H9 (cell line): ENCODE measurements at regions not wholly inside any gene's neighbourhood (a gene's known extent, or its start where the extent isn't known, plus 50 kb on each side); places are given as distances from the start of the nearest gene placed in this dataset.

Experiments
- DNase-seq: peaks from one replicate; pipeline ENCODE4 v3.0.0-alpha.2; 2017
- H2AFZ ChIP-seq: one replicate; pipeline ENCODE4 v1.6.1; 2013; ENCODE audit warnings: mild to moderate bottlenecking, low read length, control low read depth, moderate library complexity
- H2AK5ac ChIP-seq: 2 replicates; pipeline ENCODE4 v1.6.1; 2013; ENCODE audit warnings: low read length, control low read depth, mixed read lengths; ENCODE audit not compliant: insufficient read length
- H2BK120ac ChIP-seq: one replicate; pipeline ENCODE4 v1.6.1; 2013; ENCODE audit warnings: low read depth, mild to moderate bottlenecking, low read length, control low read depth, inconsistent platforms; ENCODE audit not compliant: poor library complexity, severe bottlenecking
- H2BK12ac ChIP-seq: 2 replicates; pipeline ENCODE4 v1.6.1; 2013; ENCODE audit warnings: low read length, control low read depth, mixed read lengths, low read depth; ENCODE audit not compliant: insufficient read length
- H2BK15ac ChIP-seq: 2 replicates; pipeline ENCODE4 v1.6.1; 2013; ENCODE audit warnings: low read depth, low read length, control low read depth
- H2BK20ac ChIP-seq: one replicate; pipeline ENCODE4 v1.6.1; 2013; ENCODE audit warnings: low read depth, mild to moderate bottlenecking, low read length, control low read depth, inconsistent platforms; ENCODE audit not compliant: poor library complexity, severe bottlenecking
- H2BK5ac ChIP-seq: 2 replicates; pipeline ENCODE4 v1.6.1; 2013; ENCODE audit warnings: low read length, control low read depth, mixed read lengths; ENCODE audit not compliant: insufficient read length
- H3K14ac ChIP-seq: 2 replicates; pipeline ENCODE4 v1.6.1; 2013; ENCODE audit warnings: low read length, control low read depth; ENCODE audit not compliant: insufficient read depth
- H3K18ac ChIP-seq: 2 replicates; pipeline ENCODE4 v1.6.1; 2013; ENCODE audit warnings: low read depth, mild to moderate bottlenecking, mixed read lengths, low read length, control low read depth; ENCODE audit not compliant: insufficient read length
- H3K23ac ChIP-seq: 2 replicates; pipeline ENCODE4 v1.6.1; 2013; ENCODE audit warnings: low read length, control low read depth, mixed read lengths, low read depth; ENCODE audit not compliant: insufficient read length
- H3K23me2 ChIP-seq: 2 replicates; pipeline ENCODE4 v1.6.1; 2013; ENCODE audit warnings: low read depth, mild to moderate bottlenecking, mixed read lengths, low read length, control low read depth; ENCODE audit not compliant: insufficient read length, poor library complexity, severe bottlenecking
- H3K27ac ChIP-seq: 2 replicates; pipeline ENCODE4 v1.5.1; 2013; ENCODE audit warnings: low read length, control low read depth, mixed read lengths, low read depth; ENCODE audit not compliant: insufficient read length
- H3K27me3 ChIP-seq: 2 replicates; pipeline ENCODE4 v1.6.1; 2013; ENCODE audit warnings: low read length, control low read depth, inconsistent platforms; ENCODE audit not compliant: insufficient read depth
- H3K4ac ChIP-seq: 2 replicates; pipeline ENCODE4 v1.6.1; 2013; ENCODE audit warnings: low read depth, mild to moderate bottlenecking, control low read depth, inconsistent platforms, low read length, moderate library complexity
- H3K4me1 ChIP-seq: 2 replicates; pipeline ENCODE4 v1.6.1; 2013; ENCODE audit warnings: low read length, control low read depth, inconsistent platforms; ENCODE audit not compliant: insufficient read depth
- H3K4me2 ChIP-seq: 2 replicates; pipeline ENCODE4 v1.6.1; 2013; ENCODE audit warnings: low read length, control low read depth, mixed read lengths; ENCODE audit not compliant: insufficient read length, insufficient read depth
- H3K56ac ChIP-seq: 2 replicates; pipeline ENCODE4 v1.6.1; 2013; ENCODE audit warnings: low read depth, mild to moderate bottlenecking, mixed read lengths, low read length, control low read depth; ENCODE audit not compliant: insufficient read length
- H3K79me1 ChIP-seq: 2 replicates; pipeline ENCODE4 v1.6.1; 2013; ENCODE audit warnings: low read depth, mild to moderate bottlenecking, moderate library complexity, low read length, control low read depth, inconsistent platforms; ENCODE audit not compliant: insufficient read depth, poor library complexity, severe bottlenecking
- H3K79me2 ChIP-seq: 2 replicates; pipeline ENCODE4 v1.6.1; 2013; ENCODE audit warnings: low read length, control low read depth, inconsistent platforms; ENCODE audit not compliant: insufficient read depth
- H3K9ac ChIP-seq: 2 replicates; pipeline ENCODE4 v1.6.1; 2013; ENCODE audit warnings: low read length, control low read depth, mixed read lengths; ENCODE audit not compliant: insufficient read length; ENCODE audit errors: extremely low read depth
- H3K9me3 ChIP-seq: one replicate; pipeline ENCODE4 v1.6.1; 2013; ENCODE audit warnings: low read depth, low read length, inconsistent platforms; ENCODE audit not compliant: control insufficient read depth
- H3T11ph ChIP-seq: one replicate; pipeline ENCODE4 v1.6.1; 2013; ENCODE audit warnings: mild to moderate bottlenecking, low read length, control low read depth, inconsistent platforms
- H4K20me1 ChIP-seq: one replicate; pipeline ENCODE4 v1.6.1; 2013; ENCODE audit not compliant: control insufficient read depth, insufficient read length, insufficient read depth
- H4K5ac ChIP-seq: 2 replicates; pipeline ENCODE4 v1.6.1; 2013; ENCODE audit warnings: low read depth, mild to moderate bottlenecking, mixed read lengths, low read length, control low read depth; ENCODE audit not compliant: insufficient read length
- H4K8ac ChIP-seq: replicated peaks from 2 replicates; pipeline ENCODE4 v1.6.1; 2013; ENCODE audit warnings: low read length, control low read depth, mixed read lengths, low read depth; ENCODE audit not compliant: insufficient read length
- H4K91ac ChIP-seq: 2 replicates; pipeline ENCODE4 v1.6.1; 2013; ENCODE audit warnings: low read depth, mild to moderate bottlenecking, moderate library complexity, mixed read lengths, low read length, control low read depth; ENCODE audit not compliant: insufficient read length
- H3K27ac Mint-ChIP-seq, 3 experiments: 2 replicates in 2 of 3; 3 replicates in 1 of 3; pipeline ENCODE4 v1.8.0; 2020 to 2021; ENCODE audit warnings: mixed read lengths in 3 of 3, mild to moderate bottlenecking in 1 of 3, moderate library complexity in 1 of 3
- H3K27me3 Mint-ChIP-seq: 2 replicates; pipeline ENCODE4 v1.8.0; 2021; ENCODE audit warnings: low read depth, mild to moderate bottlenecking, moderate library complexity, mixed read lengths
- H3K36me3 Mint-ChIP-seq, 3 experiments: 2 replicates in 2 of 3; 3 replicates in 1 of 3; pipeline ENCODE4 v1.8.0; 2020 to 2021; ENCODE audit warnings: low read depth in 3 of 3, mixed read lengths in 3 of 3; ENCODE audit not compliant: insufficient read depth in 1 of 3
- H3K4me1 Mint-ChIP-seq, 2 experiments: 2 replicates each; pipeline ENCODE4 v1.8.0; 2020; ENCODE audit warnings: mixed read lengths in 2 of 2
- H3K4me3 Mint-ChIP-seq, 2 experiments: 2 replicates in 1 of 2; 3 replicates in 1 of 2; pipeline ENCODE4 v1.8.0; 2020 to 2021; ENCODE audit warnings: mild to moderate bottlenecking in 2 of 2, mixed read lengths in 2 of 2, moderate library complexity in 1 of 2
- H3K9me3 Mint-ChIP-seq, 2 experiments: 2 replicates in 1 of 2; 3 replicates in 1 of 2; pipeline ENCODE4 v1.8.0; 2020; ENCODE audit warnings: mild to moderate bottlenecking in 2 of 2, mixed read lengths in 2 of 2, moderate library complexity in 1 of 2
- WGBS: extraction: QIAGEN DNeasy Blood & Tissue Kit; methylation state at CpG from one replicate; pipeline ENCODE4 v1.1.7; 2013; ENCODE audit warnings: missing lambda C conversion rate, low lambda C conversion rate, mixed read lengths; ENCODE audit not compliant: insufficient read length; ENCODE audit errors: extremely low coverage; 5-methylcytosine and 5-hydroxymethylcytosine counted together
- TF ChIP-seq, protein P1 (sequence below): fragments of 200-600 bp; sonication (generic); conservative IDR thresholded peaks from 3 replicates; pipeline ENCODE4 v1.8.0; 2021; ENCODE audit warnings: antibody characterized with exemption, mild to moderate bottlenecking

DNA sequence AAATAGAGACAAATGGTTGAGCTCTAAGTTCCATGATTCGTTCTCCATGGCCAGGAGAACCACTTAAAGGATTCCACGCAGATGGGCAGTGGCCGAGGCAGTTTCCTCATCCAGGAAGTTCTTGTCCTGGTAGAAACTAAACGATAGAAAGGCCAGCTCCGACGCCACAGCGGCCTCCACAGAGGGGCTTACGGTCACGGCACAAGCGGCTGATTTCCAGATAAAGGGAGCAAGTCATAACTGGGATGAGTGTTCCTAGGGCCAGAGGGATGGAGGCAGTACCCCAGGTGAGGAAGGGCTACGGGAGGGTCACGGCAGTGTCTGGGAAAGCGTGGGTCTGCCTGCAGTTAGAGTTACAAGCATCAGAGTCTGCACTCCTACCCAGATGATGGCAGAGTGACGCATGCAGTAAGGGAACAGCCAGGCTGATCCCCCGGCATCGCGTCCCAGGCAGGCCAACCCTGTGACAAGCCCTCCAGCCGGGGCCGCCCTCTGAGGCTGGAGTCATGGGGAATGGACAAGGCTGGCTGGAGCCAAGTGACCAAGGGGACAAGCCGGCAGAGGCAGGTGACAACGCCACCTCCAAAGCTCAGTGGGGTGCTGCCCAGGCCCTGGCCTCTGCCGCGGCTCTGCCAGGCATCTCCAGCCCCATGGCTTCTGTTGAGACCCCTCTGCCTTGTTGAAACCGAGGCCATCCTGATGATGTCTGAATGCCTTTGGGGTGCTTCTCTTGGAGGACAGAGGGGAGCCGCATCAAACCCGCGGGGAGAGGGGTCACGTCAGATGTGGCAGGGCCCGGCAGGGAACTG lies 475.1 kb downstream of the BRD1 start:
- Histone ChIP-seq H4K20me1 (no peaks in the 10 kb centered on the region), H2BK20ac (no peak overlapping the region), H3K4me2 (no peak overlapping the region), H3K23ac (no peak overlapping the region), H2BK15ac (no peak overlapping the region), H4K5ac (no peak overlapping the region), H3K9ac (no peak overlapping the region), H3K79me1 (no peaks in the 10 kb centered on the region), H3K14ac (no peak overlapping the region), H2AFZ (no peak overlapping the region), H3K79me2 (no peaks in the 10 kb centered on the region), H3K27ac (no peak overlapping the region), H3K9me3 (no peaks in the 10 kb centered on the region), H2BK12ac (no peak overlapping the region), H3K23me2 (no peaks in the 10 kb centered on the region), H2BK5ac (no peak overlapping the region), H3T11ph (no peak overlapping the region), H4K8ac (no peak overlapping the region), H3K18ac (no peak overlapping the region), H2BK120ac (no peak overlapping the region), H3K27me3 (no peaks in the 10 kb centered on the region), H3K4ac (no peak overlapping the region), H3K4me1 (no peaks in the 10 kb centered on the region), H2AK5ac (no peak overlapping the region), H4K91ac (no peak overlapping the region), H3K56ac (no peak overlapping the region)
- no CpG with 5 or more reads among the region's 29 CpGs for WGBS
- H3K9me3 Mint-ChIP-seq: no peaks in the 10 kb centered on the region
- no peak overlapping the region for H3K27ac Mint-ChIP-seq
- H3K4me3 Mint-ChIP-seq: no peak overlapping the region
- TF ChIP-seq, protein P1, sequence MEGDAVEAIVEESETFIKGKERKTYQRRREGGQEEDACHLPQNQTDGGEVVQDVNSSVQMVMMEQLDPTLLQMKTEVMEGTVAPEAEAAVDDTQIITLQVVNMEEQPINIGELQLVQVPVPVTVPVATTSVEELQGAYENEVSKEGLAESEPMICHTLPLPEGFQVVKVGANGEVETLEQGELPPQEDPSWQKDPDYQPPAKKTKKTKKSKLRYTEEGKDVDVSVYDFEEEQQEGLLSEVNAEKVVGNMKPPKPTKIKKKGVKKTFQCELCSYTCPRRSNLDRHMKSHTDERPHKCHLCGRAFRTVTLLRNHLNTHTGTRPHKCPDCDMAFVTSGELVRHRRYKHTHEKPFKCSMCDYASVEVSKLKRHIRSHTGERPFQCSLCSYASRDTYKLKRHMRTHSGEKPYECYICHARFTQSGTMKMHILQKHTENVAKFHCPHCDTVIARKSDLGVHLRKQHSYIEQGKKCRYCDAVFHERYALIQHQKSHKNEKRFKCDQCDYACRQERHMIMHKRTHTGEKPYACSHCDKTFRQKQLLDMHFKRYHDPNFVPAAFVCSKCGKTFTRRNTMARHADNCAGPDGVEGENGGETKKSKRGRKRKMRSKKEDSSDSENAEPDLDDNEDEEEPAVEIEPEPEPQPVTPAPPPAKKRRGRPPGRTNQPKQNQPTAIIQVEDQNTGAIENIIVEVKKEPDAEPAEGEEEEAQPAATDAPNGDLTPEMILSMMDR: no peak
- peak; percentile 18 for DNase-seq
- H3K36me3 Mint-ChIP-seq: no peaks in the 10 kb centered on the region; a peak in 1 of 7 replicates
- H3K4me1 Mint-ChIP-seq: peaks cover 6 to 9% of the 10 kb centered on the region in 2 experiments; a peak in 3 of 4 replicates
- peaks cover 7% of the 10 kb centered on the region for H3K27me3 Mint-ChIP-seq
